ENCODE measurements at regions not wholly inside any gene's neighbourhood (a gene's known extent, or its start where the extent isn't known, plus 50 kb on each side); places are given as distances from the start of the nearest gene placed in this dataset.

DNA sequence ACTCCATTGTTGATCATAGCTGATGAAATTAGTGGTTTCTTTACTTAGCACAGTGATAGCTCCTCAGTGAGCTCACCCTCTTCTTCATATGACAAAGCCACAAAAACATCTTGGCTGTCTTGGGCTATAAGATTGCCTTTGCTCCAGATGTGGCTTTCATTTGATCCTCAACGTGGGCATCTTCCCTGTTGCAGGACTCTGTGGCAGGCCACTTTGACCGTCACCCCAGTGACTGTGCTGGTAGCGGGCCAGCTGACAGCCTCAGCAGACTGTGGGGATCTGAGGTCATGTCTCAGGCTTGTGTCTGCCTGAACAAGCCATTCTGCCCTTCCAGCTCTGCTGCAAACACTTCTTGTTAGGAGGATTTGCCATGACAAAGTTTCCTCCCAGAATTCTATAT lies 422.2 kb downstream of the NR2F1-AS1 start:
- no peak for DNase-seq

DNA sequence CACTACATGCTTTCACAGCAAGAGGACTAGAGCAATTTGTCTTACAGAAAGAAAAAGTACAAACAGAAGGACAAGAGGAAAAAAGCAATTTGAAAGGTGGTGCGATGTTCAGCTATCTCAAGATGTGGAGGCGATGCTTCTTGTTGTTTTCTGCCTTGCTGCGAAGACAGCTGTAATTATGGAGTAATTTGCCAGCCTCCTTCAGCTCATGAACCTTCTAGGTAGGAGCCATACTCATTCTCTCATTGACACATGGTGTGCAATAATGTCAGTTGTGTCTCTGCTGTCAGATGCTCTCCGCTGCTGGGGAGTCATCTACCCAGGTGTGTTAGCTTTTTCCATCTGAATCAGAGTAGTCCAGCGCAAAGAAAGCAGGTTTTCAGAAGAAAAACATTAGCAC lies 424.5 kb downstream of the NR2F1-AS1 start:
- no peak for DNase-seq

DNA sequence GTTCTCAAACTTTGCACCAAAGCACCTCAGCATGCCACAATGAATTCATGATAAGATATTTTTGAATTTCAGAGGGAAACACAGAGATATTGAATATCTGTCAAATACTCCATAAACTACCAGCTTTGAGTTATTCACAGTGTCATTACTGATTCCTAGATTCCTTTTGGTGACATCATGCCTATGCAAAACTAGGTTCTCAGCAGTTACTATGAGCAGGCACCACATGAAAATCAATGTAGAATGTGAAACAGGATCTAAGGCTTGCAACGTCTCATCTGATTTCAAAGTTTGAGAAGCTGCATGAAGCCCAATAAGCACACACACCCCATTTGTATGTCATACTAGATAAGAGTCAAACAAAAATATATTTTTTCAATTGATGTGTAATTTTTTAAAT lies 426.5 kb downstream of the NR2F1-AS1 start:
- DNase-seq, result no peak

DNA sequence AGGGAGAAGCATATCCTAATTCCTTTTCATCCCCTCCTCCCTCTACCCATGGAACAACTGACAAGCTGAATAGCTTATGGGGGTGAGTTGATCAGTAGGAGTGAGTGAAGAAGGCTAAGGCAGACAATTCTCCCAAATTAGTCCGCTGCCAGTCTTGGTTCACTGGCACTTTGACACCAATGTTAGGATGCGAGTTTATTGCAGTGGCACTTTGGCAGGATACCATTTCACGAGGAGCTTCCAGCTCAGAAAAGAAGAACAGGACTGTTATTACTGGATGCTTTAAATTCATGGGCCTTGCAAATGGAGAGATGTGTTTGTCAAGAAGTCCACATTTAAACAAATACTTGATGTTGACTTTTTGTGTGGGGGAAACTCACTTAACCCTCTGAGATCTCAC lies 427.6 kb downstream of the NR2F1-AS1 start:
- DNase-seq, result no peak

DNA sequence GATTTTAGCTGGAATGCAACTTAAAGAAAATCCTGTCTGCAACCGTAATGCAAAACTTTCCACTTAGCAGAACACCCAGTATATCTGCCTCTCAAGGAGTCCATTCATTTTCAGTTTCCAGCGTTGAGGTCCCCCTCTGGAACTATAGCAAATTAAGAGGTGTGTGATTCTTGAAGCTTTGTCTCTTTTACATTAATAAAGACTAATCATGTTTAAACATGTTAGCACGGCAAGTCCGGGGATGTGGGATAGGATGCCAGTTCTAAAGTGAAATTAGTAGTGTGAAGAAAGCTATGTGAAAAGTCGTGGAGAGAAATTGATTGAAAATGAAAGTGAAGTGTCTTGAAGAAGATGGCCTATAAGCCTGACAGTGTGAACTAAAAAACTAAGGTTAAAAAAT lies 429.1 kb downstream of the NR2F1-AS1 start:
- DNase-seq, result no peak

DNA sequence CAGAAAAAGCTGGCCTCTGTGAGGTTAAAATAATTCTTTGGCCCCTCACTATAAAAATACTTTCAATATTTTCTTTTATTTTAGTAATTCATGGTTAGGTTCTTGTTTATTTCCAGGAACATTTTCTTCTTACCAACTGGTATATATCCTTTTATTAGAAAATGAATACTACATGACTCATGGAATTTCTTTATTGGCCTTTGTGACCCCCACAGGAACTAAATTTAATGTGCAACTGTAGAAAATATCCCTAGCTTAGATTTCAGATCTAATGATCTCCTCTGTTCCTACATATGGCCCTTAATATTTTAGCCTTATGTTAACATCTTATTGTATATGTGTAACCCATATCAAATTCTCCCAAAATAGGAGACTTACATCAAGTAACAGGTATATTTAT lies 429.9 kb downstream of the NR2F1-AS1 start:
- no peak for DNase-seq

DNA sequence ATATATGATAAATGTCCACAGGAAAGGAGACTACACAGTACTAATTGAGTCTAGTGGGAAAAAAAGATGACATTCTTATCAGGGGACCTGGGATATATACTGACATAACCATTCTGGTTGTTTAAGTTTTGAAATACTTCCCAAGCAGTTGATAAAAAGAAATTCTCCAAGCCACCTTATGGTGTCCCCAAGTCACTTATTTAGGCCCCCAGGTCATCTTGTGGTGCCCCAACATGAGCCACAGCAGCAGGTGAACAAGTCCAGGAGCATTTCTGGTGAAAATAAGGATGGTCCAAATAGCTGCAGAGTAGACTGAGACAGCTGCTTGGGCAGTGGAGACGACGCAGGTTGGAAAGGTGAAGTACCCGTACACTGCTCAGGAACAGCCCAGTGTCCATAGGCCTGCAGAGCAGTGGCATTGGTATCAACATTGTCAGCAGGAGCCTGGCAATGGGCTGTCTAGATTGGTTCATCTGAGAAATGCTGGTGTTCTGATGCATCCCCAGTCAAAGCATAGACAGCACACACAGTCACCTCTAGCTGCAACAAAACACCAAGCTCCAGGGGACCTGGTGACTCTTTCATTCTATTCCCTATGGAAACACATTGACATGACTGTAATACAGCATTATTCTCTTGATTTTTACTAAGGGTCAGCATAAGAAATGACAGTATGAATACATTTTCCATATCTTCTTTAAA lies 430.6 kb downstream of the NR2F1-AS1 start:
- no peak for DNase-seq

DNA sequence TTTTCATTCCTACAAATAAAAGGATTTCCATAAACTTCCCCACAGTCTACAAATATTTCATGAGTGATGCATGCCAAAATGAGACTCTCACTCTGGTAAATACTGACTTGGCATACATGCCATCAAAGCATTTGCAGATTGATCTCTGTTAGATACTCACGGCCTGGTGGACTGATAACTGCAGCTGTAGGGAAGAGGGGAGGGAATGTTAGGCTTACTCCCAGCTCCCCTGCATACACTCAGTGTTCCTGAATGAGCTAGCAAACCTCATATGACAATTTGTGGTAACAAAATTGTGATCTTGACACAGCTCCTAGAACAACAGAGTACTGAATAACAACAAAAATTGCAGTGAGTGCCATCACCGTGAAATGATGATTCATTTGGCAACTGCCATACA lies 435.3 kb downstream of the NR2F1-AS1 start:
- DNase-seq, result no peak

DNA sequence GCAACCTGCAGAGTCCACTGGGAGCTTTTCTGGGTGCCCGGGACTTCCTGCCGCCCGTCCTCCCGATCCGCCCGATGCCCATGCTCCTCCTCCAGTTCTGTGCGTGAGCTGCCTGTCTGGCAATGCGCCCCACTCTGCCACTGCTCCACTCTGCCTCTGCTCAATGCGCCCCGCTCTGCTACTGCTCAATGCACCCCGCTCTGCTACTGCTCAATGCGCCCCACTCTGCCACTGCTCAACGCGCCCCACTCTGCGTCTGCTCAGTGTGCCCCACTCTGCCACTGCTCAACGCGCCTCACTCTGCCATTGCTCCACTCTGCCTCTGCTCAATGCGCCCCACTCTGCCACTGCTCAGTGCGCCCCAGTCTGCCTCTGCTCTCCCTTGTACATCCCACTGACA lies 436.0 kb downstream of the NR2F1-AS1 start:
- no peak for DNase-seq

DNA sequence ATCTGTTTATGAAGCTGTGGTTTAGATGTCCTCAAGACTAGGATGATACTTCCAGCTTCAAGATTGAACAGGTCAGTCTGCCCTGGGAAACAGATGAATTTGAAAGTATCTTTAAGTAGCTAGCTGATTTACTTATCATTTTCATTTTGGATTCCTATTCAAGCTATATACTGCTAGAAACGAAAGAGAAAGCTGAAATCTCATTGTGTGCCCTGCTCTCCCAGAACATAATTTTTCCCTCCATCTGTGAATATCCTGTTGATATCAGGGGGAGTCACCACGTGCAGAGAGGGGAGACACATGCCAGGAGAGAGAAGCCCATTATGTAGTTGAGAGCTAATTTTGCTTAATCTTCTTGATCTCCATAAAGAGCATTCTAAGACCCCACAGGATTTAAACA lies 439.1 kb downstream of the NR2F1-AS1 start:
- DNase-seq, result no peak

DNA sequence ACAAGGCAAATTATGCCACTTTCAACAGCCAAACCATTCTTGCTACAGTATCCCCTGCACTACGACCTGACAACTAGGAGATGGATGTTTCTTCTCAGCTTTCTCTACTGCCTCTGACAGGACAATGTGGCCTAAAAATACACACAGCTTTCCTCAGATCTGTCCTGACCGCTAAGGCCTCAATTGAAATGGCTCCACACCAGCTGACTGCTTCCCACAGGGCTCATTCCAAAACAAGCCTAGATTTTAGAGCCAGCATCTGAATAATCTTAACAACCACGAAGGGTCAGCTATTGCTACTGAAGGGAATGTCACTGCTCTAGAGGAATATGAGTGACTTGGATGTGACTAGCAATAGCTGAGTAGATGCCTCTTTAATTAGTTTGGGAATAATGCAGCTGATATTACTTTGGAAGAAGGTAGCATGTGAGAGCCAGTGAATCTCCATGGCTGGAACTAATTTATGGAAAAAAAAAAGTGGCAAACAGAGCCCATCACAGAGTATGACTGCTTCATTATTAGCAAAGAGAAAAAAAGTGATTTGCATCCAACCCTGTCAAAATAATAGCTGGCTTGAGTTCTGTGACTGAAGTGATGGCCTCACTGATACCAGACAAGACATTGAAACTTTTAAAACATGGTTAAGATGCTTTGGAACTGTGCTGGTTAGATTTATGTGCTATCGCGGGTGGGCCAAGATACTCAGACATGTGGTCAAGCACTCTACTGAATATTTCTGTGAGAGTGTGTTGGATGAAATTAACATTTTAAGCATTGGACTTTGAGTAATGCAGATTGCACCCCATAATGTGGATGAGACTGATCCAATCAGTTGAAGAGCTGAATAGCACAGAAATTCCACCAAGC lies 450.2 kb downstream of the NR2F1-AS1 start:
- DNase-seq, result no peak

DNA sequence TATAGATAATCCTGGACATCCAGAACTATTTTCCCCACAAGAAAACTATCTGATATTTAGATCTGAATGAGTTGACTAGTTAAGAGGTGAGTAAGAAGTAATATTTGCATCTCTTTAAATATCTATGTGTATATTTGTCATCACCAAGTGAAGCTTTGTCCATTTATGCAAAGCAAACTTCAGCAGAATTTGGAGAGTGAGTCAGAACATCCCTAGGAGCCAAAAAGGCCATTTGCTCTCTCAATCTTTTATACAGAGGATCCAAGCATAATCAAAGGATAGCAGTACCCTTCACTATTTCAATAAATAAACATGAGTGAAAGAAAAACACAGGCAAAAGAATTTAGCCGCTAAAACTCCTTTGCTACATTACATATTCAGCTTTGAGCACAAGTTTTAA lies 454.4 kb downstream of the NR2F1-AS1 start:
- no peak for DNase-seq

DNA sequence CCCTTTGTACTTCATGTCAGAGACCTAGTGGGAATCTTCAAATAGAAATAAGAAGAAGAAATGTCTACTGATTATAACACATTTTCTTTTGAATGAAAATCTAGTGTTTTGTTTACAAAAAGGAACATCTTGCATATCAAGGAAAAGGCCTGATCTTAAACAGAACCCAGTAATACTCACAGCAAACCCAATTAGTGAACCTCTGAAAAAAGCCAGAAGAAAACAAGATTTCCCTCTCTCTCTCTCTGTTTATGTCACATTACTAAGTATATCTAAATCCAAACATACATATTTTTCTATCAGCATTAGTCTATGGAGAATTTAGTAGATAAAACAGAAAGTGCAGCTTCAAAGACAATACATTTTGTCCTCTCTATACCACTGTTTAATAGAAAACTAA lies 457.9 kb downstream of the NR2F1-AS1 start:
- no peak for DNase-seq

DNA sequence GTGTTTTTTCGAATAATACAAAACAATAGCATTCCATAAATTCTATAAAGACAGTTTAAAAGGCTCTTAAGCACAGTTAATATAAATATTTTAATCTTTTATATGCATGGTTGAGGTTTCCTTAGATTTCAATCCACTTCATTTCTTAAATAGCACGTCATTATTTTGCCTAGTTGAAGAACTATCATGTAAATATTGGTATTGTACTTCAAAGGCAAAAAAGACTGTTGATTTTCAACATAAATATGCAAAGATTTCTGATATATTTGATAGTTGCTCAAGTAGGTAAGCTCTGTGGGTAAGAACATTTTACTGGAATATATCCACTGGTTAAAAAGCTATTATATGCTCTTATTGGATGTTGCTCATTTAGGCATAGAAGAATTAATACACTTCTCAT lies 458.6 kb downstream of the NR2F1-AS1 start:
- no peak for DNase-seq

DNA sequence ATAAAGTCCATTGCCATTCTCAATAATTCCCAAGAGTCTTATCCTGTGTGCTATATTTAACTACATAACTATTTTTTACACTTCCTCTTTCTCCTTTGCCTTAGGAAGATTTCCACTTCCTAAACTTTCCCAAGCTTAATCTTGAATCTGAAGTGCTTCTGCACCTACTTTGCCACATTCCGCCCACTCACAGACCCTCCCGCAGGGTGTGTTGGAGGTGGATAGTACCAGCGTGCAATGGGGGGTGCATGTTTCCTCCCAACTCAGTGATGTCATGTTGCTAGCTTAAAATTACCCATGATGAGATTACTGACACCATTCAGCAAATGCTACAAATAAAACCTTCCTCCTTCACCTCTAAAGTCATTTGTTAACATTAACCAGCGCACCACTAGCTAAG lies 460.2 kb downstream of the NR2F1-AS1 start:
- no peak for DNase-seq

DNA sequence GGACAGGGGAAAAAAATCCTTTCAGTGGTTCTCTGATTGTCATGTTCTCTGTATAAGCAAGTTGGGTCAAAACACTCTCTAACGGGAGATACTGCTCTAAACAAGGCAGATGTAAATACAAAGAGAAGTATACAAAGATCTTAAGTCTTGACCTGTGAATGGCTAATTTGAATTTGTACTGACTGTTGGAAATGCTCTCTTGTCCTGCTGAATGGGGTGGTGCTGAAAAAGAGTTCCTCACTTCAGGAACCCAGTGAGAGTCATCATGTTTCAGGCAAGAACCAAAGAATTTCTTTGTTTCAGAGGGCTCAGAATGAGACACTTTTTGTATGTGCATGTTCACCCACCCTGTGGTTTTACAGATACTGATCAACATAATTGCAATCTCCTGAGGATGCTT lies 461.0 kb downstream of the NR2F1-AS1 start:
- DNase-seq, result no peak

DNA sequence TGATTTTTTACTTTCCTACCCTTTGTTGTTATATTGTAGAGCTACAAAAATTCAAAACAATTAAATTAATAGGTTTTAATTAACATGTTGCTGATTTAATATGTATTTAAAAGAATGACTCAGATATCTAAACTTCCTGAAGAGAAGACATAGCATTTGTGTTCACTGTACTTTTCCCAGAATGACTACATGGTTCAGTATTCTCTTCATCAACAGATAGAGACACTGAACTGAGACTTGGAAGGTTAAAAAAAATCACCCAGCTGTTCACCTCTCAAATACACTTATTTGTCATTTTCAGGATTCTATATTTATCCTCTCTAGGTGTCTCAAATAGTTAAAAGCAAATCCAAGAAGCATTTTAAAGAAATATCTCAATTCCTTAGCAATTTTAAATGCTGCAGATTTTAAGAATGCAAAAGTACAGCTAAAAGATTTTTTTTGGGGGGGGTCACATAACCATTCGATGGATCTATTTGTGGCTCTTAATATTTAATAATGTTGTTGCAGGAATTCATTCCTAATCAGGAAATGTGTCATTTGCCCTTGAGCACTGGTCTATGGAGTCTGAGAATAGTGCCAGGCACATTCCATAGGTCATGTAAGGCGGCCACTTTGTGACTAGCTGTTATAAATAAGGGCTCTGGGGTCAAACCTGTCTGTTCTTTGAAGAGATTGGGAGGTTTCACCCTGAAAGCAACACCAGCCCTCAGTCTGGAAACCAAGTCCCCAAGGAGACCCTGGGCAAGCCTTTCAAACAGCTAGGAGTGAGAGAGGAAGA lies 463.1 kb downstream of the NR2F1-AS1 start:
- no peak for DNase-seq

DNA sequence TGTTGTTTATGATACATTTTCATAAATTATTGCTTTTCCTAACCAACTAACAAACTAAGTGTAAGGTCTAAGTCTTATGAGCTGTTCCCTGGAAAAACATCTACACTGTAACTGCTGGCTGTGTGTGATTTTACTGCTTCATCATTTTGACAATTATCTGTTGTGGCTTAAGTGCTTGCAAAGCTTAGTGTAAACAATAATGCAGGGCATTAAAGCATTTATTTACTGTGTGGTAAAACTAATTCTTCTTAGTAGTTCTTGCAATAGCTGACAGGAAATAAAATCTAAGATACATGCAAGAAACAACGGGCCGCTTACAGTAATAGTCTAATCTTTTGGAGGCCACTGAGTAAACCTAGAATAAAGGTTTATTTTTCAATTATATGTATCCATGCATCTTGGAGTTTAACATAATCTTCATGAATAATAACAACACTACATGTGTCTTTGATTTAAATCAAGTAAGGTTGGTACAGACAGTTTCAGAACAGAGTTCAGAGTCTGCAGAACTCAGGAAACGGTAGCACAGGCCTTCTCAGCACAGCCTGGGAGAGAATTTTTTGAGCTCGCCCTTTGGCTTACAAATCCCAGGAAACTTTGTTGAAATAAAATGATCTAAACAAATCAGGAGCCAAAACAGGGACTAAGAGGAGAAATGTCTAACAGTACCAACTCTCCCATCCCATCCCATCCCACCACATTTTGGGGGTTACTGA lies 473.1 kb downstream of the NR2F1-AS1 start:
- DNase-seq, result no peak

DNA sequence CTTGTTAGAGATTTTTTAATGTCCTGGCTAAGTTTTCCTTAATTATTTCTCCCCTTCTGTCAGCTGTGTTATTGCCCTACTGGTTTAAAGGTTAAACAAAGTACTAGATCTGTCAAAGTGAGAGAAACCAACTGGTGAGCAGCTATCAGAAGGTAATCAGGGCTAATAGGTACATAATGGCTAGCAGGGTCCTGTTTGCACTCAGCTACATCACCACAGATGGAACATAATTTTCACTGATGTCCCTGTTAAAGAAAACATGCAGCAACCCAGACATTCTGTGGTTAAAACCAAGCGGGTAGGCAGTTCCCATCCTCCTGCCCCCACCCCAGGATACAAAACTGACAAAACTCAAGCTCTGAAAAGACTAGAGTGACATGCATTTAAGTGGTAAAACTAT lies 473.9 kb downstream of the NR2F1-AS1 start:
- DNase-seq, result no peak

DNA sequence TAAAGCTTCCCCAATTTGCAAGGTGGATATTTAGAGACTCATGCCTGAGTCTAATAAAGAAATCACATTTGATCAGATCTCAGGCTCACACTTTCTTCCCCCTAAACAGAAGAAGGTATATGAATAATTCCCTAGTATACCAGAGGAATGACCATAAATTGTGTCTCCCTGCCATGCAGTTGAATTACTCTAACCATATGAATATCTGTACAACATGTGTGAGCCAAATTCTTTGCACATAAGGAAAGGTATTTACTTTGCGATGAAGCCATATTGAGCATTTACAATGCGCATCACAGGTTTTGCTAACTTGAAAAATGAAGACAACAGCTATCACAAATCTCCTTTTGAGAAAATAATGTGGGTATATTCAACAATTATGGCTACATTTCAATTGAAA lies 479.4 kb downstream of the NR2F1-AS1 start:
- DNase-seq, result no peak

DNA sequence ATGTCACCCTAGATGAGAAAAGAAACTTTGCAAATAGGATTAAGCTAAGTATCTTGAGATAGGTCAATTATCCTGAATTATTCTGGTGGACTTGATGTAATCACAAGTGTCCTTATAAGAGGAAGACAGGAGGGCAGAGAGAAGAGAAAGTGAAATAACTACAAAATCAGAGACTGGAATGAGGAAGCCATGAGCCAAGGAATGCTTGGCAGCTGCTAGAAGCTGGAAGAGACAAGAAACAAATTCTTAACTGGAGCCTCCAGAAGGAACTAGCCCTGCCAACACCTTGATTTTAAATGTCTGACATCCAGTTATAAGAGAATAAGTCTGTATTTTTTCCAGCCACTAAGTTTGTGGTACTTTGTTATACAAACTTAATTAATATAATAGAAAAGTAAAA lies 480.0 kb downstream of the NR2F1-AS1 start:
- DNase-seq, result no peak

DNA sequence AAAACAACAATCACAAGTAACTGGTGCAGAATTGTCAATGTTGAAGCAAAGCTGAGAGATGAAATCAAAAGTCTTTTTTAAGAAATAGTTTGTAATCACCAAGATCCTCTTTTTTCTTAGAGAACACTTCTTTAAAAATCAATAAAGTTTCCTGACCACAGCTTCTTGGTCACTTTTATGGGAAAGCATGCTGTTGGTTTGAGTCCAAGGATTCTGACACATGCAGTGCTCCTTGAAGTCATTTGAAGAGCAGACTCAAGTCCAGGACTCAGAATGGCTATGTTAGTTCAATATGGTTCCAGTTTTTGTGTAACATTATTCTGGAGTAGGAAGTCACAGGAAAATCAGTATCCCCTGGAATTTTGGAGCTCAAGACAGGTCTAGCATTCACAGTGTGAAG lies 480.6 kb downstream of the NR2F1-AS1 start:
- no peak for DNase-seq

DNA sequence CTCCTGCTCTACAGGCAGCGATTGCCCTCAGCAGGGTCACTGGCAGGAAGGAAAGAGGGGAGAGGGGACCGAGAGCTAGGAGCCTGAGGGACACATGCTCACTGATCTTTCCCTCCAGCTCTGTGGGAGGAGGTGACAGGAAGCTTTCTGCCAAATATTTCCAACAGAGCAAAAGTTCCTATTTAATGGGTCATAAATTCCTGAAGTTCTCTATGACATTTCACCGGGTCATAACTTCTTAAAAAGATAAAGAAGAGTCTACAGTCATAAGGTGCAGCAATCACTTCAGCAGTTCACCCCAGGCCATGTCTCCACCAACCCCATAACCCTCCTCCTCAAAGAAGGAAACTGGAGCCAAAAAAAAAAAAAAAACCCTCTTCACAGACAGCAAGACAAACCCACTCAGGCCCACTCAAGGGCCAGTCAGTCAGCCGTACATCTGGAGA lies 481.1 kb downstream of the NR2F1-AS1 start:
- DNase-seq, result no peak

All from hippocampal formation (tissue), 2 donors.